ENCODE measurements at regions not wholly inside any gene's neighbourhood (a gene's known extent, or its start where the extent isn't known, plus 50 kb on each side); places are given as distances from the start of the nearest gene placed in this dataset.
A peak's percentile ranks its signal among the peaks of the same experiment; 100 is the strongest.

DNA sequence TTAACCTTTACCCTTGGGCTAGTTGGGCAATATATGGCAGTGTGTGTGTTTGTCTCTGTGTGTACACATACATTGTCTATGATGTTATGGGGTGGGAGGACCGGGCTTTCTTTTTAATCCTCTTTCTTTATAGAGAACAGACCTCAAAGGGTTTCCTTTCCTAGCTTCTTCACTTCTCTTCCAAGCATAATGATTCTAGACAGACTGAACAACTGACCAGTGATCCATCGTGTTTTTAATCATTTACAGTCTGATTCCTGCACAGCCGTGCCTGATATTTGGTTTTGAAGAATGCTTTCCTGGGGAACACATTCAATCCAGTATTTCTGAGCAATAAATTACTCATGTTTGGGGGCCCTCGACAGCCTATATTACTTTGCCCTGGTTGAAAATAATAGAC lies 481.1 kb upstream of the DCN start:
- H3K27ac ChIP-seq (ENCODE audit: low read depth, low read length, poor library complexity, severe bottlenecking): no peak overlapping the region
- intact Hi-C loops (cut with micrococcal nuclease; ENCODE audit: unreplicated experiment): no loop called here
- POLR2A ChIA-PET (ENCODE audit: low non-redundant PET): no interaction called here
- no peaks in the 10 kb centered on the region for H3K27me3 ChIP-seq (replicated peaks; ENCODE audit: insufficient read depth, low read depth, low read length, poor library complexity)
- TF ChIP-seq, protein P1, sequence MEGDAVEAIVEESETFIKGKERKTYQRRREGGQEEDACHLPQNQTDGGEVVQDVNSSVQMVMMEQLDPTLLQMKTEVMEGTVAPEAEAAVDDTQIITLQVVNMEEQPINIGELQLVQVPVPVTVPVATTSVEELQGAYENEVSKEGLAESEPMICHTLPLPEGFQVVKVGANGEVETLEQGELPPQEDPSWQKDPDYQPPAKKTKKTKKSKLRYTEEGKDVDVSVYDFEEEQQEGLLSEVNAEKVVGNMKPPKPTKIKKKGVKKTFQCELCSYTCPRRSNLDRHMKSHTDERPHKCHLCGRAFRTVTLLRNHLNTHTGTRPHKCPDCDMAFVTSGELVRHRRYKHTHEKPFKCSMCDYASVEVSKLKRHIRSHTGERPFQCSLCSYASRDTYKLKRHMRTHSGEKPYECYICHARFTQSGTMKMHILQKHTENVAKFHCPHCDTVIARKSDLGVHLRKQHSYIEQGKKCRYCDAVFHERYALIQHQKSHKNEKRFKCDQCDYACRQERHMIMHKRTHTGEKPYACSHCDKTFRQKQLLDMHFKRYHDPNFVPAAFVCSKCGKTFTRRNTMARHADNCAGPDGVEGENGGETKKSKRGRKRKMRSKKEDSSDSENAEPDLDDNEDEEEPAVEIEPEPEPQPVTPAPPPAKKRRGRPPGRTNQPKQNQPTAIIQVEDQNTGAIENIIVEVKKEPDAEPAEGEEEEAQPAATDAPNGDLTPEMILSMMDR (conservative IDR thresholded peaks at IDR 0.05; ENCODE audit: low read depth, low read length): no peak
- TF ChIP-seq EZH2 (IDR thresholded peaks at IDR 0.05; ENCODE audit: borderline replicate concordance, low read depth, low read length, poor library complexity, severe bottlenecking): no peak
- DNase-seq (ENCODE audit: low spot score): no peak
- BruUV-seq (replicated peaks): no TSS peak
- H3K36me3 ChIP-seq (ENCODE audit: insufficient read depth, low read length, poor library complexity, severe bottlenecking): no peaks in the 10 kb centered on the region
- CTCF ChIA-PET: no interaction called here
- no peaks in the 10 kb centered on the region for H3K4me1 ChIP-seq (ENCODE audit: insufficient read depth, low read length, poor library complexity, severe bottlenecking)
- no peaks in the 10 kb centered on the region for H3K9me3 ChIP-seq (ENCODE audit: low read depth, low read length, poor library complexity, severe bottlenecking)
- H3K4me3 ChIP-seq (ENCODE audit: low read depth, low read length, poor library complexity, severe bottlenecking): no peak overlapping the region

DNA sequence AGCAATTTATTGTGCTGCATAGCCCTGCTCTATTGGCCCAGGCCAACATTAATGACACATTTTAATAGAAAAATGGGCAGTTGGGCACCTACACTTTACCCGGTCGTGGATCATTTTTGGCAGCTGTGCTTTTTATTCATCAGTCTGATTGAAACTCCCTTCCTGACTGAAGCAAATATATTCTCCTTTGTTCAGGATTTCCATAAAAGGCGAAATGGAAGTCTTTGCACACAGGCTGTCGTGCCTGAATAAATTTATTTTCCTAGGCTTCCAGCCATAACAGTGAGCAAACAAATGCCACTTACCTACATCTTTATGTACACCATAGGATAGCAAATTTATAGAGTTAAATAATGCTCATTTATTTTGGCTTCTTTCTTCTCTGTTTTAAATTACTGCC lies 480.7 kb upstream of the DCN start:
- no peak overlapping the region for H3K27ac ChIP-seq (ENCODE audit: low read depth, low read length, poor library complexity, severe bottlenecking)
- no TSS peak for BruUV-seq (replicated peaks)
- CTCF ChIA-PET: no interaction called here

DNA sequence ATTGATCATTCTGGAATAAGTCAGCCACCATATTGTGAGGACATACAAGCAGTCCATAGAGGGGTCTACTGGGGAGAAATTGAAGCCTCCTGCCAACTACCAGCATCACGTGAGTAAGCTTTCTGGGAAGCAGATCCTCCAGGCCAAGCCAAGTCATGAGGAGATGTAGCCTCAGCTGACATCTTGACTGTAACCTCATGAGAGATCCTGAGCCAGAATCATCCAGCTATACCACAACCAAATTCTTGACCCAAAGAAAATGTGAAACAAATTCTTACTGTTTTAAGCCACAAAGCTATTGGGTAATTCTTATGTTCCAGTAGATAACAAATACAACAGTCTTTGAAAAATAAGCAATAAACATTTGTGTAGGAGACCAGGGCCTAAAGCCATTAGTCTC lies 479.4 kb upstream of the DCN start:
- Histone ChIP-seq H3K27ac (ENCODE audit: low read depth, low read length, poor library complexity, severe bottlenecking) (no peak overlapping the region), H3K4me3 (ENCODE audit: low read depth, low read length, poor library complexity, severe bottlenecking) (no peak overlapping the region), H3K9me3 (ENCODE audit: low read depth, low read length, poor library complexity, severe bottlenecking) (no peaks in the 10 kb centered on the region), H3K27me3 (replicated peaks; ENCODE audit: insufficient read depth, low read depth, low read length, poor library complexity) (no peaks in the 10 kb centered on the region), H3K4me1 (ENCODE audit: insufficient read depth, low read length, poor library complexity, severe bottlenecking) (no peaks in the 10 kb centered on the region), H3K36me3 (ENCODE audit: insufficient read depth, low read length, poor library complexity, severe bottlenecking) (no peaks in the 10 kb centered on the region)
- POLR2A ChIA-PET (ENCODE audit: low non-redundant PET): no interaction called here
- no peak for DNase-seq (ENCODE audit: low spot score)
- no peak for TF ChIP-seq EZH2 (IDR thresholded peaks at IDR 0.05; ENCODE audit: borderline replicate concordance, low read depth, low read length, poor library complexity, severe bottlenecking)
- TF ChIP-seq, protein P1 (conservative IDR thresholded peaks at IDR 0.05; ENCODE audit: low read depth, low read length): no peak
- BruUV-seq (replicated peaks): no TSS peak
- intact Hi-C loops (cut with micrococcal nuclease; ENCODE audit: unreplicated experiment): no loop called here
- CTCF ChIA-PET: no interaction called here

More for the DNA sequence above, 480.7 kb upstream of the DCN start:
- no peaks in the 10 kb centered on the region for H3K9me3 ChIP-seq (ENCODE audit: low read depth, low read length, poor library complexity, severe bottlenecking)
- POLR2A ChIA-PET (ENCODE audit: low non-redundant PET): no interaction called here
- no peaks in the 10 kb centered on the region for H3K27me3 ChIP-seq (replicated peaks; ENCODE audit: insufficient read depth, low read depth, low read length, poor library complexity)
- peak; percentile 4 for DNase-seq (ENCODE audit: low spot score)
- no peaks in the 10 kb centered on the region for H3K36me3 ChIP-seq (ENCODE audit: insufficient read depth, low read length, poor library complexity, severe bottlenecking)
- no peak overlapping the region for H3K4me3 ChIP-seq (ENCODE audit: low read depth, low read length, poor library complexity, severe bottlenecking)
- no peak for TF ChIP-seq EZH2 (IDR thresholded peaks at IDR 0.05; ENCODE audit: borderline replicate concordance, low read depth, low read length, poor library complexity, severe bottlenecking)
- TF ChIP-seq, protein P1 (conservative IDR thresholded peaks at IDR 0.05; ENCODE audit: low read depth, low read length): no peak
- H3K4me1 ChIP-seq (ENCODE audit: insufficient read depth, low read length, poor library complexity, severe bottlenecking): no peaks in the 10 kb centered on the region
- intact Hi-C loops (cut with micrococcal nuclease; ENCODE audit: unreplicated experiment): no loop called here

Data from A673 (cell line).